GM19455 (cell line): ENCODE measurements at regions not wholly inside any gene's neighbourhood (a gene's known extent, or its start where the extent isn't known, plus 50 kb on each side); places are given as distances from the start of the nearest gene placed in this dataset.
"Not testable (repeated sequence)": the region's sequence is repeated elsewhere in the genome, so short reads cannot be mapped to it uniquely, and the experiment has no call there.

Source experiments
- ATAC-seq: cut with Tn5 transposase; IDR thresholded peaks from one replicate; pipeline ENCODE4 v1.9.1; 2021; ENCODE audit not compliant: unreplicated experiment

- ATAC-seq, result no peak
These were observed 187.6 kb upstream of the SGCG start for GRCh38 chr13:22993148-22993547.

GRCh38 chr13:23003446-23003845 is 177.3 kb upstream of the SGCG start:
- no peak for ATAC-seq

- no peak for ATAC-seq
These were observed 173.4 kb upstream of the SGCG start for GRCh38 chr13:23007426-23007825.

- ATAC-seq, result no peak
These were observed 162.6 kb upstream of the SGCG start for GRCh38 chr13:23018143-23018542.

GRCh38 chr13:23020246-23020843 is 160.4 kb upstream of the SGCG start:
- peak; percentile 80 for ATAC-seq

- ATAC-seq, result no peak
These were observed 158.9 kb upstream of the SGCG start for GRCh38 chr13:23021906-23022305.

- ATAC-seq, result no peak
These were observed 158.1 kb upstream of the SGCG start for GRCh38 chr13:23022704-23023103.

- no peak for ATAC-seq
These were observed 154.7 kb upstream of the SGCG start for GRCh38 chr13:23025864-23026608.

GRCh38 chr13:23039266-23039935 is 141.4 kb upstream of the SGCG start:
- ATAC-seq, result no peak

GRCh38 chr13:23042181-23042580 is 138.6 kb upstream of the SGCG start:
- ATAC-seq, result no peak

- no peak for ATAC-seq
These were observed 135.9 kb upstream of the SGCG start for GRCh38 chr13:23044906-23045305.

GRCh38 chr13:23050126-23050525 is 130.7 kb upstream of the SGCG start:
- ATAC-seq, result no peak

- ATAC-seq, result not testable (repeated sequence)
These were observed 127.1 kb upstream of the SGCG start for GRCh38 chr13:23053711-23054110.

GRCh38 chr13:23059173-23059572 is 121.6 kb upstream of the SGCG start:
- no peak for ATAC-seq

GRCh38 chr13:23060959-23061358 is 119.8 kb upstream of the SGCG start:
- ATAC-seq, result no peak

GRCh38 chr13:23067129-23067528 is 113.7 kb upstream of the SGCG start:
- no peak for ATAC-seq

- no peak for ATAC-seq
These were observed 111.2 kb upstream of the SGCG start for GRCh38 chr13:23069566-23069965.

- ATAC-seq, result no peak
These were observed 106.5 kb upstream of the SGCG start for GRCh38 chr13:23074075-23074828.

- no peak for ATAC-seq
These were observed 99.6 kb upstream of the SGCG start for GRCh38 chr13:23081220-23081619.

GRCh38 chr13:23081901-23082300 is 98.9 kb upstream of the SGCG start:
- no peak for ATAC-seq

- no peak for ATAC-seq
These were observed 93.7 kb upstream of the SGCG start for GRCh38 chr13:23086968-23087623.
